GM13977 (cell line): ENCODE measurements at regions not wholly inside any gene's neighbourhood (a gene's known extent, or its start where the extent isn't known, plus 50 kb on each side); places are given as distances from the start of the nearest gene placed in this dataset.

Experiments used
- DNase-seq: peaks from one replicate; pipeline ENCODE4 v3.0.0; 2012; ENCODE audit warnings: low spot score
- CTCF ChIP-seq: IDR thresholded peaks from 2 replicates; pipeline ENCODE4 v1.5.1; 2012; ENCODE audit warnings: mild to moderate bottlenecking, control low read depth; ENCODE audit not compliant: insufficient read depth; ENCODE audit errors: extremely low read depth, missing control alignments
- in situ Hi-C: fragments of 300-500 bp; cut with MboI; formaldehyde crosslinking; loops from one replicate; pipeline ENCODE4 v1.12.0; 2022; ENCODE audit warnings: low sequenced_read_pairs, low pct_unique_long_range_greater_than_20kb, mixed read lengths, inconsistent platforms; ENCODE audit not compliant: unreplicated experiment

DNA sequence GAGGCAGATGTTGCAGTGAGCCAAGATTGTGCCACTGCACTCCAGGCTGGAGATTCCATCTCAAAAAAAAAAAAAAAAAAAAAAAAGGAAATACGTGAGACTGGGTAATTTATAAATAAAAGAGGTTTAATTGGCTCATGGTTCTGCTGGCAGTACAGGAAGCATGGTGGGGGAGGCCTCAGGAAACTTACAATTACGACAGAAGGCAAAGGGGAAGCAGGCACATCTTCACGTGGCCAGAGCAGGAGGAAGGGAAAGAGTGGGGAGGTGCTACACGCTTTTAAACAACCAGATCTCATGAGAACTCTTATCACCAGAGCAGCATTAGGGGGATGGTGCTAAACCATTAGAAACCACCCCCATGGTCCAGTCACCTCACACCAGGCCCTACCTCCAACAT lies 138.2 kb upstream of the IL12A start:
- no peak for DNase-seq
- no peak for TF ChIP-seq CTCF
- in situ Hi-C loops: no loop called here

DNA sequence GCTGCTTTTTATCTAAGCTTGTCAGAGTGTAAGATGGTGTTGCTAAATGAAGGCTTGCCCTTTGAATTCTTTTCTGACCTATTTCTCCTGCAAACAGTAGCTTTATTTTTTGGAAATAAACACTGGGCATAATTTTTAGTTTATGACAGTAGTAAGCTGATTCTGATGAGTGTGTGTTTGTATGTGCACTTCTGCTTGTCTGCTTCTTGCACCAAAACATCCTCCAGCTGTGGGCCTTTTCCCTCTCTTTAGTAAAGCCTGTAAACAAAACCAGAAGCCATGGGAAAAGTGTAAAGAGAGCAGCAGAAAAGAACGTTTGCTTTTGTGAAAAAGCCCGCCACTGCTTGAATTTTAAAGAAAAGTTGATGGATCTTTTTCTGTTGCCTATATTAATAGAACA lies 136.4 kb upstream of the IL12A start:
- no peak for DNase-seq
- TF ChIP-seq CTCF: no peak
- in situ Hi-C loops: no loop called here

DNA sequence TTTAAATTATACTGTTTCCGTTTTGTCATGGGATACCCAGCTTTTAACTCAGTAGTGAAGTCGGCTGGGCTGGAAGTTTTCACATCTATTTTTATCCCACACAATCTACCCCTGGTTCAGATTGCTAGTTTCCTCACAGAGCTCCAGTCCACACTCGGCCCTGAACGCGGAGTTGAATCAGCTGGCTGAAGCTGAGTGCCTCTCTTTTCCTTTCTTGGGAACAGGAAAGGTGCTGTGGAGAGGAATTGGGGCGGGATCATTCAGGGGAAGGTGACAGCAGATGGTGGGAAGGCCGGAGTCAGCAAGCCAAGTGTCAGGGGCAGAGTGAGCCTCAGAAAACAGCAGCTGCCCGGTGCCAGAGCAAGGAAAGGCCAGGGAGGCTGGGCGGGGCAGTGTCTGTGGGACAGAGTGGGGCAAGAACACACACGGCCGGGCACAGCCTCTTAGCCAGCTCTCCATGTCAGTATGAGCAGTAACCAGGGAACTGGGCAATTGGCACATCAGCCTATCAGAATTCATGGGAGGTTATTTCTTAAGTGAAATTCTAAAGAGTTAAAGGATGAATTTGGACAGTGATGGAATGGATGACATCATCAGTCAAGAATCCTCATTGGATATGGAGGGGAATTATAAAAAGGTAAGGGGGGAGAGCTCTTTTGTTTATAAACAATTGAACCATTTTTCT lies 135.7 kb upstream of the IL12A start:
- TF ChIP-seq CTCF: no peak
- in situ Hi-C loops: no loop called here
- no peak for DNase-seq

DNA sequence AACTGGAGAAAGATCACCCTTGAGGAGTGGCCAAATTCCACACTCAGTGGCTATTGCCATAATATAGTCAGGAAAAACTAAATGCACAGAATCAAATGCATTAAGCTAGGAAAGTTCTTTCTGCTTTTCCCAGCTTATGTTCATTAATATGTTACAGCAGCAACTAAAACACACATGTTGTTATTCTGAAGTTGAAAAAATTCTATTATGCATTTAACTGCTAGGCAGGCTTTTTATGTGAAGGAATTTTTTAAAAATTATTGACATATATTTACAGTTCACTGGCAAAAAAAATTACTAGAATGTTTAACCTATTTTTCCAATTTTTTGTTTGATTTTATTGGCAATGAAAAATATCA lies 135.2 kb upstream of the IL12A start:
- in situ Hi-C loops: no loop called here
- TF ChIP-seq CTCF: no peak
- no peak for DNase-seq

DNA sequence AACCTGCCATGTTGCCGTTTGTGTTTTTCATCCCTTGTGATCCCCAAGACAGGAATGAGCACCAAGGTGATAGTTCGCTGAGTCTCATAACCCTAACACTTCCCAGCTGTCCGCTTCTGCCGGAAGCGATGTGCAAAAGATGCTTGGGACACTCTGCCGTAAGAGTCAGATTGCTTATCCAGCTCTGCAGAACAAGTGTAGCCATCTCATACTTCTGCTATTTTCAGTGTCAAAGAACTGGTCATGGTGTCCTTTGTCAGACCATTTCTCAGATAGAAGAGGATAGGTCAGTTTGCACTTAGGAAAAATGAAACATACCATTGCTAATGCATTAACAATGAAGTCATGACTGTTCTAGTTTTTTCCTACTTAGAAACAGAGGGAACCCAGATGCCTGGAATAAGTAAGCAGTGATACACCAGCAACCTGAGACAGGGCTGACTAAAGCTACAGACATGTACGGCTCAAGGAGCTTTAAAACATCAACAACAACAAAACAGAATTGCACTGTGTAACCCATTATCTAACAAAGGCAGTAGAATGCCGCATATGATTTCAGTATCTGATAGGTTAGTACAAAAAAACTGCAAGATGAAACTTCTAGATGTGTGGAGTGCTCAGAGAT lies 134.0 kb upstream of the IL12A start:
- no peak for TF ChIP-seq CTCF
- no peak for DNase-seq
- in situ Hi-C loops: no loop called here

DNA sequence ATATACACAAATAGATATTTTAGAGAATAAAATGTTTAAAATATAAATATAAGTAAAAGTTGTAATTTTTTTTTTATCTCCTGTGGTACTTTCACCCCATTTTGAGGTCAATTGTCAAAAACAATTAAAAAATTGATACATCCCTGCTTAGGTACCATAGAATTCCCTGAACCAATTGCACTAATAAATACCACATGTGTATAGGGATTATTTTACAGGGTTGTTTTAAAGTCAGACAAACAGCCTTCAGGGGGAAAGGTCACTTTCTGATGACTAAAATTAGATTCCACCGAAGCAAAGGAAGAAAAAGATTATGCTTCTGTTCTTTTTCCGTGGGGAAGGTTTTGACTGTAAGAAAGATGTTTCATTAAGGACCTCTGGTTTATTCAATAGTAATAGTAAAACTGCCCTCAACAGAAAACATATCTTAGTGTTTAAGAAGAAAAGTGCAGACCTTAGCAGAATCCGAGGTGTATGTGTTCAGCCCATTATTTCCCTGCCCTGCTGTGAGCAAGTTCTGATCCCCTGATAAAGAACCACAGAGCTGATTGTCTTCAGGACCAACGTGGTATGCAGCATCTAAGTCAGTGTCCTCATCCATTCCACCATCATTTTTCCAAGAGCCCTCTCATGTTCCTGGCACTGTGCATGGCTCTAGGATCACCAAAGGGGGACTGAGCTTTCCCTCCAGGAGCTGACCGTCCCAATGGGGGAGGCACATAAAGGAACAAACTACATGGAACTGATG lies 132.9 kb upstream of the IL12A start:
- DNase-seq: no peak
- TF ChIP-seq CTCF: no peak

More for the DNA sequence above, 132.9 kb upstream of the IL12A start:
- in situ Hi-C loops: no loop called here
